PC-9 (cell line): ENCODE measurements at regions not wholly inside any gene's neighbourhood (a gene's known extent, or its start where the extent isn't known, plus 50 kb on each side); places are given as distances from the start of the nearest gene placed in this dataset.

Source experiments
- BruUV-seq: library from RNA; stranded (reverse); fragments of 400-500 nt; replicated peaks from 2 replicates; lab custom pipeline; 2021; lab: Mats Ljungman, UMichigan
- CTCF ChIA-PET: fragments of 300-600 bp; sonication (Branson Sonifier 250); formaldehyde crosslinking; loops from one replicate; lab custom pipeline; 2022; ENCODE audit warnings: antibody characterized with exemption; lab: Charles Lee
- POLR2A ChIA-PET: fragments of 300-600 bp; sonication (Branson Sonifier 250); formaldehyde crosslinking; loops from one replicate; lab custom pipeline; 2022; ENCODE audit warnings: antibody characterized with exemption; ENCODE audit not compliant: unreplicated experiment; lab: Charles Lee
- DNase-seq, 2 experiments: peaks; one replicate each; pipeline versions ENCODE4 v3.0.0 to v3.0.0-alpha.2; 2015 to 2022; ENCODE audit warnings: mixed read lengths in 1 of 2
- H2AFZ ChIP-seq: fragments of 200-600 bp; sonication (generic); 2 replicates; pipeline ENCODE4 v1.8.1; 2017; ENCODE audit warnings: antibody characterized with exemption
- H3F3A ChIP-seq: fragments of 200-600 bp; sonication (generic); 2 replicates; pipeline ENCODE4 v1.8.1; 2017; ENCODE audit warnings: antibody characterized with exemption, mild to moderate bottlenecking, low read depth; ENCODE audit not compliant: insufficient read depth
- H3K27ac ChIP-seq: fragments of 200-600 bp; sonication (generic); 2 replicates; pipeline ENCODE4 v1.6.1; 2016; ENCODE audit warnings: mixed run types
- H3K27me3 ChIP-seq: fragments of 200-600 bp; sonication (generic); 2 replicates; pipeline ENCODE4 v1.6.1; 2016; ENCODE audit warnings: low read depth, mixed run types; ENCODE audit not compliant: insufficient read depth
- H3K36me3 ChIP-seq: fragments of 200-600 bp; sonication (generic); 2 replicates; pipeline ENCODE4 v1.6.1; 2016; ENCODE audit warnings: low read depth, mixed run types
- H3K4me1 ChIP-seq: fragments of 200-600 bp; sonication (generic); replicated peaks from 2 replicates; pipeline ENCODE4 v1.6.1; 2016; ENCODE audit warnings: mixed run types; ENCODE audit not compliant: insufficient read depth
- H3K4me2 ChIP-seq: fragments of 200-600 bp; sonication (generic); 2 replicates; pipeline ENCODE4 v1.6.1; 2017; ENCODE audit warnings: mixed run types
- H3K4me3 ChIP-seq: fragments of 200-600 bp; sonication (generic); 2 replicates; pipeline ENCODE4 v1.6.1; 2016; ENCODE audit warnings: mixed run types
- H3K79me2 ChIP-seq: fragments of 200-600 bp; sonication (generic); 2 replicates; pipeline ENCODE4 v1.6.1; 2017; ENCODE audit warnings: low read depth, mixed run types
- H3K9me2 ChIP-seq: fragments of 200-600 bp; sonication (generic); 2 replicates; pipeline ENCODE4 v1.8.1; 2017; ENCODE audit warnings: mild to moderate bottlenecking; ENCODE audit not compliant: insufficient read depth
- H3K9me3 ChIP-seq: fragments of 200-600 bp; sonication (generic); 2 replicates; pipeline ENCODE4 v1.8.1; 2016; ENCODE audit warnings: low read depth; ENCODE audit not compliant: insufficient read depth
- H4K20me1 ChIP-seq: fragments of 200-600 bp; sonication (generic); 2 replicates; pipeline ENCODE4 v1.8.1; 2017; ENCODE audit not compliant: insufficient read depth
- EZH2 ChIP-seq: fragments of 200-600 bp; sonication (generic); IDR thresholded peaks from 2 replicates; pipeline ENCODE4 v1.8.0; 2017; ENCODE audit warnings: antibody characterized with exemption, low read depth
- intact Hi-C: fragments of 100-400 bp; cut with micrococcal nuclease; formaldehyde crosslinking; loops from one replicate; pipeline ENCODE4 v1.10.0; 2022; ENCODE audit not compliant: unreplicated experiment
- TF ChIP-seq, protein P1 (sequence below): fragments of 200-600 bp; sonication (generic); conservative IDR thresholded peaks from 2 replicates; pipeline ENCODE4 v1.6.1; 2017; ENCODE audit warnings: mixed run types, antibody characterized with exemption, mild to moderate bottlenecking, moderate library complexity

DNA sequence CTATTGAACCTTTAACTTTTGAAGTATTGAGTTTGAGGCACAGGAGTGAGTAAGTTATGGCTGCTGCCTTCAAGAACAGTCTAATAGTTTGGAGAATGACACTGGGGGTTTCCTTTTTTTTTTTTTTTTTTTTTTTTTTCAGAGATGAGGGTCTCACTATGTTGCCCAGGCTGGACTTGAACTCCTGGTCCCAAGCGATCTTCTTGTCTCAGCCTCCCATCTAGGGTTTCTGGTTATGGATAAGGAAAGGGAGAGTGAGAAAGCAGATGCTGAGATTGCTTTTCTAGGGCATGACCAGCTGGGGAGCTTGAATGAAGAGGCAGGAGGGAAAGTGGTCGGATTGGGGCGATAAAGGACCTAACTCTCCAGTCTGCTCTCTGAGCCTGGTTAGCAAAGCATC, 59.9 kb upstream of the BTRC start:
- H3K9me2 ChIP-seq, result no peaks in the 10 kb centered on the region
- H3K4me1 ChIP-seq, result no peaks in the 10 kb centered on the region
- no peak overlapping the region for H2AFZ ChIP-seq
- TF ChIP-seq EZH2, result no peak
- TF ChIP-seq, protein P1, sequence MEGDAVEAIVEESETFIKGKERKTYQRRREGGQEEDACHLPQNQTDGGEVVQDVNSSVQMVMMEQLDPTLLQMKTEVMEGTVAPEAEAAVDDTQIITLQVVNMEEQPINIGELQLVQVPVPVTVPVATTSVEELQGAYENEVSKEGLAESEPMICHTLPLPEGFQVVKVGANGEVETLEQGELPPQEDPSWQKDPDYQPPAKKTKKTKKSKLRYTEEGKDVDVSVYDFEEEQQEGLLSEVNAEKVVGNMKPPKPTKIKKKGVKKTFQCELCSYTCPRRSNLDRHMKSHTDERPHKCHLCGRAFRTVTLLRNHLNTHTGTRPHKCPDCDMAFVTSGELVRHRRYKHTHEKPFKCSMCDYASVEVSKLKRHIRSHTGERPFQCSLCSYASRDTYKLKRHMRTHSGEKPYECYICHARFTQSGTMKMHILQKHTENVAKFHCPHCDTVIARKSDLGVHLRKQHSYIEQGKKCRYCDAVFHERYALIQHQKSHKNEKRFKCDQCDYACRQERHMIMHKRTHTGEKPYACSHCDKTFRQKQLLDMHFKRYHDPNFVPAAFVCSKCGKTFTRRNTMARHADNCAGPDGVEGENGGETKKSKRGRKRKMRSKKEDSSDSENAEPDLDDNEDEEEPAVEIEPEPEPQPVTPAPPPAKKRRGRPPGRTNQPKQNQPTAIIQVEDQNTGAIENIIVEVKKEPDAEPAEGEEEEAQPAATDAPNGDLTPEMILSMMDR, result no peak
- H3K9me3 ChIP-seq, result no peaks in the 10 kb centered on the region
- DNase-seq, result no peak
- H4K20me1 ChIP-seq, result no peaks in the 10 kb centered on the region
- intact Hi-C loops, result loop anchor here (5.0 kb wide), 1 partner anchor 77 kb away; no protein-coding TSS in a partner anchor
- no peak overlapping the region for H3K27ac ChIP-seq
- CTCF ChIA-PET, result no interaction called here
- H3K27me3 ChIP-seq, result peaks cover 23% of the 10 kb centered on the region
- no peaks in the 10 kb centered on the region for H3K79me2 ChIP-seq
- no peaks in the 10 kb centered on the region for H3K36me3 ChIP-seq
- BruUV-seq, result no TSS peak
- no peaks in the 10 kb centered on the region for H3F3A ChIP-seq
- POLR2A ChIA-PET, result no interaction called here
- no peak overlapping the region for H3K4me2 ChIP-seq
- no peak overlapping the region for H3K4me3 ChIP-seq

DNA sequence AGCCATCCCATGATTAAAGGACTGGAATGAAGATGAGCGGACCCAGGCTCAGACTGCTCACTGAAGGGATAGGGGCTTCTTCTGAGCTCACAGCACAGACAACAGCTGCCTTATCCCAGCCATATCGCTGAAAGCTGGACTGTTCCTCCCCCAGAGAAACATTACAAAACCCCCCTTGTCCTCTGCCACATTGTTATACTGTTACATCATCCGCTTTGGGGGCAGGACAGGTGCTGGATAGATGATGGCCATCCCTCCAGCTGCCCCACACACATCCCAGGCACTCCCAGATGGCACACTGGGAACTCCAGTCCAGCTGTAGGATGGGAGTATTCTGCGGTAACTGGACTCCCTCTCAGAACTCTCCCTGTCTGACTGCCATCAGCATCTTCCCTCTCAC, 58.7 kb upstream of the BTRC start:
- CTCF ChIA-PET, result interaction anchor here (0.5 kb wide), 1 partner anchor 542 kb away, joined by 8 read pairs; no protein-coding TSS in a partner anchor
- Histone ChIP-seq H3K79me2 (no peaks in the 10 kb centered on the region), H3K4me2 (no peak overlapping the region), H3K36me3 (no peaks in the 10 kb centered on the region), H3K4me1 (no peaks in the 10 kb centered on the region), H3K27ac (no peak overlapping the region), H3K27me3 (peaks cover 23% of the 10 kb centered on the region), H2AFZ (no peak overlapping the region), H4K20me1 (no peaks in the 10 kb centered on the region), H3K9me2 (no peaks in the 10 kb centered on the region), H3F3A (no peaks in the 10 kb centered on the region), H3K9me3 (no peaks in the 10 kb centered on the region), H3K4me3 (no peak overlapping the region)
- no peak for TF ChIP-seq EZH2
- TF ChIP-seq, protein P1, result no peak
- POLR2A ChIA-PET, result no interaction called here
- BruUV-seq, result no TSS peak
- intact Hi-C loops, result no loop called here
- no peak for DNase-seq

GRCh38 chr10:101297901-101298486, 56.0 kb upstream of the BTRC start:
- Histone ChIP-seq H2AFZ (no peak overlapping the region), H3K79me2 (no peaks in the 10 kb centered on the region), H3K27ac (no peak overlapping the region), H4K20me1 (no peaks in the 10 kb centered on the region), H3K9me2 (no peaks in the 10 kb centered on the region), H3K36me3 (no peaks in the 10 kb centered on the region), H3K9me3 (no peaks in the 10 kb centered on the region), H3K4me1 (no peaks in the 10 kb centered on the region), H3F3A (no peaks in the 10 kb centered on the region), H3K4me2 (no peak overlapping the region), H3K4me3 (no peak overlapping the region), H3K27me3 (peaks cover 16% of the 10 kb centered on the region)
- POLR2A ChIA-PET, result no interaction called here
- no TSS peak for BruUV-seq
- intact Hi-C loops, result no loop called here
- CTCF ChIA-PET, result interaction anchor here (0.6 kb wide), 1 partner anchor 14 kb away, joined by 3 read pairs; no protein-coding TSS in a partner anchor
- TF ChIP-seq, protein P1, result peak; percentile 81
- TF ChIP-seq EZH2, result no peak
- peak in 1 of 2 experiments; percentile 53 for DNase-seq
